OCI-LY1 (cell line): ENCODE measurements at regions not wholly inside any gene's neighbourhood (a gene's known extent, or its start where the extent isn't known, plus 50 kb on each side); places are given as distances from the start of the nearest gene placed in this dataset.

Experiments
- H2AFZ ChIP-seq: fragments of 200-600 bp; sonication (generic), shearing (Covaris generic); 2 replicates; pipeline ENCODE4 v1.6.0; 2014; ENCODE audit warnings: antibody characterized with exemption, mild to moderate bottlenecking, low read length
- H3F3A ChIP-seq: fragments of 200-600 bp; sonication (generic), shearing (Covaris generic); 2 replicates; pipeline ENCODE4 v1.6.0; 2014; ENCODE audit warnings: mild to moderate bottlenecking, antibody characterized with exemption, low read length, moderate library complexity; ENCODE audit not compliant: insufficient read depth
- H3K27ac ChIP-seq: fragments of 200-600 bp; sonication (generic); 2 replicates; pipeline ENCODE4 v1.5.1; 2014; ENCODE audit warnings: low read length, mixed run types, mild to moderate bottlenecking, low read depth; ENCODE audit not compliant: poor library complexity, severe bottlenecking
- H3K27me3 ChIP-seq: fragments of 200-600 bp; sonication (generic); 2 replicates; pipeline ENCODE4 v1.6.0; 2014; ENCODE audit warnings: antibody characterized with exemption, mild to moderate bottlenecking, low read length, moderate library complexity; ENCODE audit not compliant: insufficient read depth
- H3K36me3 ChIP-seq: fragments of 200-600 bp; sonication (generic); 2 replicates; pipeline ENCODE4 v1.6.1; 2014; ENCODE audit warnings: mild to moderate bottlenecking, antibody characterized with exemption, low read length, moderate library complexity, mixed read lengths; ENCODE audit not compliant: insufficient read depth
- H3K4me1 ChIP-seq: fragments of 200-600 bp; sonication (generic); 2 replicates; pipeline ENCODE4 v1.5.1; 2014; ENCODE audit warnings: mild to moderate bottlenecking, low read length, moderate library complexity; ENCODE audit not compliant: insufficient read depth, severe bottlenecking
- H3K4me2 ChIP-seq: fragments of 200-600 bp; sonication (generic), shearing (Covaris generic); 2 replicates; pipeline ENCODE4 v1.6.1; 2014; ENCODE audit warnings: low read length
- H3K4me3 ChIP-seq: fragments of 200-600 bp; sonication (generic); 2 replicates; pipeline ENCODE4 v1.5.1; 2014; ENCODE audit warnings: low read length, low read depth, mild to moderate bottlenecking, mixed read lengths; ENCODE audit not compliant: poor library complexity, severe bottlenecking
- H3K79me2 ChIP-seq: fragments of 200-600 bp; shearing (Covaris generic); 2 replicates; pipeline ENCODE4 v1.6.1; 2016; ENCODE audit warnings: mixed run types, low read length, mixed read lengths; ENCODE audit not compliant: insufficient read depth
- H3K9ac ChIP-seq: fragments of 200-600 bp; sonication (generic), shearing (Covaris generic); 2 replicates; pipeline ENCODE4 v1.6.1; 2014; ENCODE audit warnings: mild to moderate bottlenecking, low read length, mixed read lengths
- H3K9me2 ChIP-seq: fragments of 200-600 bp; sonication (generic), shearing (Covaris generic); 2 replicates; pipeline ENCODE4 v1.6.1; 2014; ENCODE audit warnings: low read depth, mild to moderate bottlenecking, low read length, mixed read lengths
- H3K9me3 ChIP-seq: fragments of 200-600 bp; shearing (Covaris generic); 2 replicates; pipeline ENCODE4 v1.6.1; 2014; ENCODE audit warnings: low read length, mixed read lengths
- H4K20me1 ChIP-seq: fragments of 200-600 bp; sonication (generic), shearing (Covaris generic); 2 replicates; pipeline ENCODE4 v1.6.0; 2016; ENCODE audit warnings: mild to moderate bottlenecking, low read length; ENCODE audit not compliant: insufficient read depth
- CTCF ChIP-seq: fragments of 200-600 bp; sonication (generic), shearing (Covaris generic); IDR thresholded peaks from 2 replicates; pipeline ENCODE4 v1.5.1; 2017; ENCODE audit warnings: mild to moderate bottlenecking, antibody characterized with exemption, low read length, moderate library complexity, mixed read lengths
- EZH2 ChIP-seq: fragments of 200-600 bp; sonication (generic), shearing (Covaris generic); IDR thresholded peaks from 2 replicates; pipeline ENCODE4 v1.8.0; 2017; ENCODE audit warnings: borderline replicate concordance, mixed run types, mild to moderate bottlenecking, antibody characterized with exemption, low read length, moderate library complexity, mixed read lengths

- TF ChIP-seq CTCF (no peak), EZH2 (no peak)
- H3K4me3 ChIP-seq = no peak overlapping the region
- H3K36me3 ChIP-seq = no peaks in the 10 kb centered on the region
- H3K4me1 ChIP-seq = peaks cover 30% of the 10 kb centered on the region
- H3K27ac ChIP-seq = no peak overlapping the region
- H3K9ac ChIP-seq = no peak overlapping the region
- no peaks in the 10 kb centered on the region for H3K9me2 ChIP-seq
- no peaks in the 10 kb centered on the region for H3K27me3 ChIP-seq
- H3K79me2 ChIP-seq = no peaks in the 10 kb centered on the region
- no peaks in the 10 kb centered on the region for H3K9me3 ChIP-seq
- H3K4me2 ChIP-seq = no peak overlapping the region
- no peaks in the 10 kb centered on the region for H3F3A ChIP-seq
- H2AFZ ChIP-seq = no peak overlapping the region
- H4K20me1 ChIP-seq = no peaks in the 10 kb centered on the region
Observed at GRCh38 chr5:56409331-56410190, 176.4 kb upstream of the ANKRD55 start.

GRCh38 chr5:56406838-56407237 lies 173.7 kb upstream of the ANKRD55 start:
- H3K79me2 ChIP-seq = no peaks in the 10 kb centered on the region
- no peaks in the 10 kb centered on the region for H3K27me3 ChIP-seq
- no peak overlapping the region for H3K9ac ChIP-seq
- H3K4me2 ChIP-seq = no peak overlapping the region
- H3K4me1 ChIP-seq = peaks cover 3% of the 10 kb centered on the region
- no peaks in the 10 kb centered on the region for H4K20me1 ChIP-seq
- H3K9me2 ChIP-seq = no peaks in the 10 kb centered on the region
- TF ChIP-seq EZH2 = no peak
- no peak overlapping the region for H2AFZ ChIP-seq
- no peaks in the 10 kb centered on the region for H3K9me3 ChIP-seq
- no peaks in the 10 kb centered on the region for H3K36me3 ChIP-seq
- no peak overlapping the region for H3K27ac ChIP-seq
- H3K4me3 ChIP-seq = no peak overlapping the region
- H3F3A ChIP-seq = no peaks in the 10 kb centered on the region

- Histone ChIP-seq H3K9ac (no peak overlapping the region), H3K4me1 (no peaks in the 10 kb centered on the region), H3K9me2 (no peaks in the 10 kb centered on the region), H3K4me2 (no peak overlapping the region), H3K27me3 (no peaks in the 10 kb centered on the region), H3K79me2 (no peaks in the 10 kb centered on the region), H3F3A (no peaks in the 10 kb centered on the region), H4K20me1 (no peaks in the 10 kb centered on the region), H3K27ac (no peak overlapping the region), H3K4me3 (no peak overlapping the region), H3K9me3 (no peaks in the 10 kb centered on the region), H2AFZ (no peak overlapping the region), H3K36me3 (no peaks in the 10 kb centered on the region)
- TF ChIP-seq CTCF (no peak), EZH2 (no peak)
Observed at GRCh38 chr5:56406221-56406620, 173.1 kb upstream of the ANKRD55 start.
